ENCODE measurements at regions not wholly inside any gene's neighbourhood (a gene's known extent, or its start where the extent isn't known, plus 50 kb on each side); places are given as distances from the start of the nearest gene placed in this dataset.
A peak's percentile ranks its signal among the peaks of the same experiment; 100 is the strongest.

DNA sequence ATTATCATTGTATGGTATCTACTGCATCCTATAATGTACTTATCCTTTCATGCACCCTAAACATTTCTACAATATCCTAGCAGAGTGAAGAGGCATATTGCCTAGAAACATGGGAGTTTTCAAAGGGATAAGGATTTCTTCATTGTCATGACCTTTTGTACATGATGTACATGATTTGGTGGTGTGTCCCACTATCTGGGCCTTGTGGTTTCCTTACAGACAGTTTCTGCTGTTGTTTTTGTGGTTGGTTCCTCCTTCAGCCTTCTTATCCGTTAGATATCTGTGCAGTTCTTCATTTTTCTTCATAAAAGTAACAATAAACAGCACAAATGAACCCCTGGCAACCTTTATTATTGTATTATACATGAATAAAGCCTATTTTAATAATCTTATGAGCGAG is 70.4 kb upstream of the BACH1 start:
- peaks cover 4% of the 10 kb centered on the region for H3K4me1 ChIP-seq
- intact Hi-C loops (cut with DNase I): loop anchor here (10.0 kb wide), 1 partner anchor 876 kb away; no protein-coding TSS in a partner anchor
- no peak for DNase-seq (ENCODE audit: extremely low spot score in 2 of 2)
- no peaks in the 10 kb centered on the region for H3K27me3 ChIP-seq
- H3K36me3 ChIP-seq: no peaks in the 10 kb centered on the region
- no peak overlapping the region for H3K4me3 ChIP-seq
- no peak overlapping the region for H3K27ac ChIP-seq
- H3K9me3 ChIP-seq: no peaks in the 10 kb centered on the region
- TF ChIP-seq POLR2AphosphoS5 (IDR thresholded peaks at IDR 0.05; ENCODE audit: insufficient read depth in 1 of 2, low read depth in 1 of 2): no peak
- TF ChIP-seq POLR2A (IDR thresholded peaks at IDR 0.05): no peak

DNA sequence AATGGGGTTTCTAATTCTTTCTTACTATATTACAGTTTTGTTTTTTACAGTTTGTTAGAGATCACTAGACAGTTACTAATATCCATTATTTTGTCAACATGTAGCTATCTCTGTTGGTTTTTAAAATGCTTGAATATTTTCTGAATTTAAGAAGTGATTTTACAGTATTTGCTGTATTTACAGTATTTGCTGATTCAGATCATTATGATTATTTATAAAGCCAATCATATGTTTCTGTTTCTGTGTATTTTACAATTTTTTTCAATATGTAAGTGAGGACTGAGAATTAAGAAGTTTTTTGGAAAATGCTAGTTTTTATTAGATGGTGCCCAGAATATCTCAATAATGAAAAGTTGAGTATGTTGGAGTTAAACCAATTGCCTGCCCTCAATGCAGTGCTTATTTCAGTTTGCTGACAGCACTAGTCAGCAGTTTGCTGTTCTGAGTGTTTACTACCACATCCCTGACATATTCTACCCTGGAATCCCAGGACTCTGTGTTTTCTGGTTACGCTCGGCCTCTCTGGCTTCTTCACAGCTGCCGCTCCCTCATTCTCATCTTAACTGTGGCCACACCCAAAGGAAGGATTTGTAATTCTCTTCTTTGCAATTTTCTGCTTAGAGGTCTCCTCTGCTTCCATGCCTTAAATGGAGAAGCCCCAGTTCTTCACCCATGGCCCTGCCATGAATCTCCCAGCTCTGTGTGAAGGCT is 68.0 kb upstream of the BACH1 start:
- no peaks in the 10 kb centered on the region for H3K27me3 ChIP-seq
- no peak for TF ChIP-seq POLR2AphosphoS5 (IDR thresholded peaks at IDR 0.05; ENCODE audit: insufficient read depth in 1 of 2, low read depth in 1 of 2)
- TF ChIP-seq, protein P1, sequence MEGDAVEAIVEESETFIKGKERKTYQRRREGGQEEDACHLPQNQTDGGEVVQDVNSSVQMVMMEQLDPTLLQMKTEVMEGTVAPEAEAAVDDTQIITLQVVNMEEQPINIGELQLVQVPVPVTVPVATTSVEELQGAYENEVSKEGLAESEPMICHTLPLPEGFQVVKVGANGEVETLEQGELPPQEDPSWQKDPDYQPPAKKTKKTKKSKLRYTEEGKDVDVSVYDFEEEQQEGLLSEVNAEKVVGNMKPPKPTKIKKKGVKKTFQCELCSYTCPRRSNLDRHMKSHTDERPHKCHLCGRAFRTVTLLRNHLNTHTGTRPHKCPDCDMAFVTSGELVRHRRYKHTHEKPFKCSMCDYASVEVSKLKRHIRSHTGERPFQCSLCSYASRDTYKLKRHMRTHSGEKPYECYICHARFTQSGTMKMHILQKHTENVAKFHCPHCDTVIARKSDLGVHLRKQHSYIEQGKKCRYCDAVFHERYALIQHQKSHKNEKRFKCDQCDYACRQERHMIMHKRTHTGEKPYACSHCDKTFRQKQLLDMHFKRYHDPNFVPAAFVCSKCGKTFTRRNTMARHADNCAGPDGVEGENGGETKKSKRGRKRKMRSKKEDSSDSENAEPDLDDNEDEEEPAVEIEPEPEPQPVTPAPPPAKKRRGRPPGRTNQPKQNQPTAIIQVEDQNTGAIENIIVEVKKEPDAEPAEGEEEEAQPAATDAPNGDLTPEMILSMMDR (IDR thresholded peaks at IDR 0.05): no peak
- no peak for TF ChIP-seq POLR2A (IDR thresholded peaks at IDR 0.05)
- intact Hi-C loops (cut with DNase I): no loop called here
- H3K4me3 ChIP-seq: no peak overlapping the region
- no peaks in the 10 kb centered on the region for H3K9me3 ChIP-seq
- H3K36me3 ChIP-seq: no peaks in the 10 kb centered on the region
- no peak for DNase-seq (ENCODE audit: extremely low spot score in 2 of 2)
- H3K4me1 ChIP-seq: peaks cover 8% of the 10 kb centered on the region
- H3K27ac ChIP-seq: no peak overlapping the region

DNA sequence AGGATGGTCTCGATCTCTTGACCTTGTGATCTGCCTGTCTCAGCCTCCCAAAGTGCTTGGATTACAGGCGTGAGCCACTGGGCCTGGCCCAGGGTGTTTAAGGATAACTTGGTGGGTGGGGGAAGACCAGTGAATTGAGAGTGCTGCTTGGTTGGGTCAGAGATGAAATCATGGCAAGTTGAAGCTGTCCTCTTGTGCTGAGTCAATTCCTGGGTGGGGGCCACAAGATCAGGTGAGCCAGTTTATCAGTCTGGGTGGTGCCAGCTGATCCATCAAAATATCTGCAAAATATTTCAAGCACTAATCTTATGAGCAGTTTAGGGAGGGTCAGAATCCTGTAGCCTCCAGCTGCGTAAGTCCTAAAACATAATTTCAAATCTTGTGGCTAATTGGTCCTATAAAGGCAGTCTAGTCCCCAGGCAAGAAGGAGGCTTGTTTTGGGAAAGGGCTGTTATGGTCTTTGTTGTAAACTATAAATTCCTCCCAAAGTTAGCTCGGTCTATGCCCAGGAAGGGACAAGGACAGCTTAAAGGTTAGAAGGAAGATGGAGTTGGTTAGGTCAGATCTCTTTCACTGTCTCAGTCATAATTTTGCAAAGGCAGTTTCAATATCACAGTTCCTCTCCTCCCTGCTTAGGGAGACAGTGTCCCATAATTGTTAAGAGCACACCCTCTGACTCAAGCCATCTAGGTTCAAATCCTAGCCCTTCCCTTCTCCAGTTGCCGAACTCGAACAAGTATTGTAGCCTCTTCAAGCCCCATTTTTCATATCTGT is 66.8 kb upstream of the BACH1 start:
- no peak for DNase-seq (ENCODE audit: extremely low spot score in 2 of 2)
- Histone ChIP-seq H3K36me3 (no peaks in the 10 kb centered on the region), H3K27me3 (no peaks in the 10 kb centered on the region), H3K4me3 (no peak overlapping the region), H3K9me3 (no peaks in the 10 kb centered on the region), H3K27ac (no peak overlapping the region), H3K4me1 (peaks cover 14% of the 10 kb centered on the region)
- intact Hi-C loops (cut with DNase I): no loop called here
- TF ChIP-seq POLR2AphosphoS5 (IDR thresholded peaks at IDR 0.05; ENCODE audit: insufficient read depth in 1 of 2, low read depth in 1 of 2): no peak

DNA sequence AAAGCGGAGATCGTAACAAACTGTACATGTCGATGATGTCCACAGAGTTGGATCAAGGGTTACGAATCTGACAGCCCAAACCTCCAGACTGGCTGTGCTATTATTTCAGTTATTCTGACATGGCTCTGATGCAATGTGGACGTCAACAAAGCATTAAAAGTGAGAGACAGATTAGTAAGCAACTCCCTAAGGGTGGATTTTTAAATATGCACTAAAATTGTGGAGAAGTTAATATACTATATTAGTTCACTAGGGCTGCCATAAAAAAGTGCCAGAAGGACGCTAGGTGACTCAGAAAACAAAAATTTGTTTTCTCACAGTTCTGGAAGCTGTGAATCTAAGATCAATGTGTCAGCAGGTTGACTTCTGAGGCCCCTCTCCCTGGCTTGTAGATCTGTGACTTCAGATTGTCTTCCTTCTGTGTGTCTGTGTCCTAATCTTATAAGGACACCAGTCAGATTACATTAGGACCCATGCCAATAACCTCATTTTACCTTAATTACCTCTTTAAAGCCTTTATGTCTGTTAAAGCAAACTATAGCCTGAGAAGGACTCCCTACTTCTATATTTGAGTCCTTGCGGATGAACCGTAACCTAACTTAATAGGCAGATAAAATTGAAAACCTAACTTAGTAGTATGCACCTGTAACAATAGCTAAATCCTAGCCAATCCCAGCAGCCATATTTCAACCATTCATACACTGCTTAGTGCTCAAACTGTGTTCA is 66.0 kb upstream of the BACH1 start:
- no peaks in the 10 kb centered on the region for H3K36me3 ChIP-seq
- no peak overlapping the region for H3K27ac ChIP-seq
- intact Hi-C loops (cut with DNase I): no loop called here
- H3K9me3 ChIP-seq: no peaks in the 10 kb centered on the region
- H3K4me3 ChIP-seq: no peak overlapping the region
- peaks cover 22% of the 10 kb centered on the region for H3K4me1 ChIP-seq
- TF ChIP-seq, protein P1 (IDR thresholded peaks at IDR 0.05): no peak
- no peak for TF ChIP-seq POLR2AphosphoS5 (IDR thresholded peaks at IDR 0.05; ENCODE audit: insufficient read depth in 1 of 2, low read depth in 1 of 2)
- TF ChIP-seq POLR2A (IDR thresholded peaks at IDR 0.05): no peak
- no peak for DNase-seq (ENCODE audit: extremely low spot score in 2 of 2)
- no peaks in the 10 kb centered on the region for H3K27me3 ChIP-seq

DNA sequence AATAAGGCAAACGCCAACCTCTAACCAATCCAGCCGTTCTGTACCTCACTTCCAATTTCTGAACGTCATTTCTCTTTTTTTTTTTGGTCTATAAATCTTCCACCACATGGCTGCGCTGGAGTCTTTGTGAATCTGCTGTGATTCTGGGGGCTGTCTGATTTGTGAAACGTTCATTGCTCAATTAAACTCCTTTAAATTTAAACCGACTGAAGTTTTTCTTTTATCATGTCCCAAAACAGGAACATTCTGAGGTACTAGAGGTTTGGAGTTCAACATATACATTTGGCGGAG is 65.5 kb upstream of the BACH1 start:
- TF ChIP-seq, protein P1 (IDR thresholded peaks at IDR 0.05): peak in 1 of 3 experiments; percentile 9
- TF ChIP-seq POLR2AphosphoS5 (IDR thresholded peaks at IDR 0.05; ENCODE audit: insufficient read depth in 1 of 2, low read depth in 1 of 2): no peak
- intact Hi-C loops (cut with DNase I): no loop called here
- no peak for DNase-seq (ENCODE audit: extremely low spot score in 2 of 2)
- Histone ChIP-seq H3K4me1 (peaks cover 27% of the 10 kb centered on the region), H3K27me3 (no peaks in the 10 kb centered on the region), H3K27ac (no peak overlapping the region), H3K4me3 (no peak overlapping the region), H3K9me3 (no peaks in the 10 kb centered on the region), H3K36me3 (no peaks in the 10 kb centered on the region)

Measured in vagina (tissue), 2 donors.